EL (cell line): ENCODE measurements at regions not wholly inside any gene's neighbourhood (a gene's known extent, or its start where the extent isn't known, plus 50 kb on each side); places are given as distances from the start of the nearest gene placed in this dataset.
"Not testable (repeated sequence)": the region's sequence is repeated elsewhere in the genome, so short reads cannot be mapped to it uniquely, and the experiment has no call there.

Experiments used
- DNase-seq: peaks from one replicate; pipeline ENCODE4 v3.0.0-alpha.2; 2016

- no peak for DNase-seq
These were observed 119.4 kb upstream of the IQSEC1 start for GRCh38 chr3:13192471-13193213.

GRCh38 chr3:13191016-13191415, 117.8 kb upstream of the IQSEC1 start:
- no peak for DNase-seq

GRCh38 chr3:13190378-13190765, 117.1 kb upstream of the IQSEC1 start:
- DNase-seq, result no peak

- peak; percentile 73 for DNase-seq
These were observed 116.6 kb upstream of the IQSEC1 start for GRCh38 chr3:13189639-13190377.

GRCh38 chr3:13188975-13189374, 115.7 kb upstream of the IQSEC1 start:
- no peak for DNase-seq

GRCh38 chr3:13188181-13188779, 115.1 kb upstream of the IQSEC1 start:
- no peak for DNase-seq

- no peak for DNase-seq
These were observed 114.4 kb upstream of the IQSEC1 start for GRCh38 chr3:13187593-13187992.

- no peak for DNase-seq
These were observed 113.2 kb upstream of the IQSEC1 start for GRCh38 chr3:13186435-13186815.

- no peak for DNase-seq
These were observed 112.7 kb upstream of the IQSEC1 start for GRCh38 chr3:13185737-13186434.

GRCh38 chr3:13179582-13180210, 106.5 kb upstream of the IQSEC1 start:
- not testable (repeated sequence) for DNase-seq

GRCh38 chr3:13179181-13179580, 106.0 kb upstream of the IQSEC1 start:
- no peak for DNase-seq

GRCh38 chr3:13178107-13178506, 104.9 kb upstream of the IQSEC1 start:
- no peak for DNase-seq

- DNase-seq, result no peak
These were observed 104.4 kb upstream of the IQSEC1 start for GRCh38 chr3:13177641-13178040.

- no peak for DNase-seq
These were observed 104.0 kb upstream of the IQSEC1 start for GRCh38 chr3:13177236-13177635.

GRCh38 chr3:13176445-13176844, 103.2 kb upstream of the IQSEC1 start:
- no peak for DNase-seq

GRCh38 chr3:13174803-13175135, 101.5 kb upstream of the IQSEC1 start:
- no peak for DNase-seq

GRCh38 chr3:13174011-13174802, 101.0 kb upstream of the IQSEC1 start:
- DNase-seq, result no peak

- DNase-seq, result no peak
These were observed 100.0 kb upstream of the IQSEC1 start for GRCh38 chr3:13173186-13173585.

- DNase-seq, result no peak
These were observed 99.4 kb upstream of the IQSEC1 start for GRCh38 chr3:13172644-13173013.

GRCh38 chr3:13171704-13172643, 98.7 kb upstream of the IQSEC1 start:
- no peak for DNase-seq

GRCh38 chr3:13170317-13170716, 97.1 kb upstream of the IQSEC1 start:
- no peak for DNase-seq
